ENCODE measurements at regions not wholly inside any gene's neighbourhood (a gene's known extent, or its start where the extent isn't known, plus 50 kb on each side); places are given as distances from the start of the nearest gene placed in this dataset.

DNA sequence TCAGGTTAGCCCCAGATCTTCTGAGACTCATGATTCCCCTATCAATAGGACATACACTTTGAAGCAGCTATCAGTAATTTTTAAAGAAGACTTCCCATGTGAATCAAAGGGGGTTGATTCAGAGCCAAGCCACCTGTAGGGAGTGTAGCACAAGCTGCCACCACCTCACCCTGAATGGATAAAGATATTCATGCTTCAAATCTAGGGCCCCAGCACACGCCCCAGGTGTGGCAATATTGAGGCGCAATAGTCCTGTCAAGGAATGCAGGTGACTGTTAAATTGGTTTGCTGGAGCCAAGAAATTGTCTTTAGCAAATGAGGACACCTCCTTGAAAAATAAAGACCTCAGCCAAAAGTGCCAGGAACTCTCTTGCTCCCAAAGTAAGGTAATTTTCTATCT, 404.4 kb downstream of the MAFB start (continued):
- no peak for TF ChIP-seq GABPA (IDR thresholded peaks at IDR 0.05; ENCODE audit: borderline replicate concordance, insufficient read depth, low read length)
- no peak for TF ChIP-seq NRF1 (IDR thresholded peaks at IDR 0.05; ENCODE audit: low read depth, low read length)
- no peak for TF ChIP-seq SP2 (IDR thresholded peaks at IDR 0.05; ENCODE audit: low read length)
- no peak for TF ChIP-seq SP1 (IDR thresholded peaks at IDR 0.05; ENCODE audit: low read depth, low read length)
